DMS53 (cell line): ENCODE measurements at regions not wholly inside any gene's neighbourhood (a gene's known extent, or its start where the extent isn't known, plus 50 kb on each side); places are given as distances from the start of the nearest gene placed in this dataset.

Experiments
- DNase-seq: peaks from one replicate; lab custom pipeline; 2025; lab: John Stamatoyannopoulos, UW

DNA sequence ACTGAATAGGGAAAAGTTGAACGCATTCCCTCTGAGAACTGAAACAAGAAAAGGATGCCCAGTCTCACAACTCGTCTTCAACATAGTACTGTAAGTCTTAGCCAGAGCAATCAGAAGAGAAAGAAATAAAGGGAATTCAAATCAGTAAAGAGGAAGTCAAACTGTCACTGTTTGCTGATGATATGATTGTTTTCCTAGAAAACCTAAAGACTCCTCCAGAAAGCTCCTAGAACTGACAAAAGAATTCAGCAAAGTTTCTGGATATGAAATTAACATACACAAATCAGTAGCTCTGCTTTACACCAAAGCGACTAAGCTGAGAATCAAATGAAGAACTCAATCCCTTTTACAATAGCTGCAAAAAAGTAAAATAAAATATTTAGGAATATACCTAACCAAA lies 471.2 kb upstream of the CNTN5 start:
- no peak for DNase-seq

DNA sequence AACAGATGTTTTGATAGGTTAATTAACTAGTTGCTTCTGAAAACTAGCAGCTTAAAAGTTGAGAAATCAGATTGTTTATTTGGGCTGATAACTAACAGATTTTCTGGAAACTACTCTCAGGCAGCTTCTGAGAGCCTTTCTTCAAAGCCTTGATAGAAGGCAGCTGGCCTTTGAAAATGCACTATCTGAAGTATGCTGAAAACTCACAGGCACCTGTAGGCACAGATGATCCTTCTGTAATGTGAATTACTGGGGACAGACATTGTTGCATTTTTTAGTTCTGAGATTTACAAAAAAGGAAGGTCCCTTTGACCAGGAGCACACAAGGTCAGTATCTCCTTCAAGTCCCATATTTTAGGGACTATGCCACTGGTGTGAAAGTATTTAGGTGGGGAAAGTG lies 460.8 kb upstream of the CNTN5 start:
- DNase-seq, result no peak

DNA sequence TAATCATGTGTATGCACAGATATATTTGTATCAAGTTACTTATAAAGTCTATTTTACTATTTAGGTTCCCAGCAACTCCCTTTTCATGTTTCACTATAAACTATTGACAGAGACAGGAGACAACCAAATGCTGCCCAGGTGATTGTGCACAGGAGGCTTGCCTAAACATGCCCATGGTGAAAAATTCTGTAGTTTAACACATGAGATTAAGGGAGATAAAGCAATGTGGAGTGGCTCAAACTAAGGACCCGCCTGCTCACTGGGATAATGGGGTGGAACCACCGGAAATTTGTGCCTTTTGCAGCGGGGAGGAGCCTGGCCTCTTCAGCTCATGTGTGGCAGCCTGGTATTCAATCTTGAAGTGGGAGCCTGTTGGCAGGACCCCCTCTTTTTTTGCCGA lies 459.5 kb upstream of the CNTN5 start:
- no peak for DNase-seq

DNA sequence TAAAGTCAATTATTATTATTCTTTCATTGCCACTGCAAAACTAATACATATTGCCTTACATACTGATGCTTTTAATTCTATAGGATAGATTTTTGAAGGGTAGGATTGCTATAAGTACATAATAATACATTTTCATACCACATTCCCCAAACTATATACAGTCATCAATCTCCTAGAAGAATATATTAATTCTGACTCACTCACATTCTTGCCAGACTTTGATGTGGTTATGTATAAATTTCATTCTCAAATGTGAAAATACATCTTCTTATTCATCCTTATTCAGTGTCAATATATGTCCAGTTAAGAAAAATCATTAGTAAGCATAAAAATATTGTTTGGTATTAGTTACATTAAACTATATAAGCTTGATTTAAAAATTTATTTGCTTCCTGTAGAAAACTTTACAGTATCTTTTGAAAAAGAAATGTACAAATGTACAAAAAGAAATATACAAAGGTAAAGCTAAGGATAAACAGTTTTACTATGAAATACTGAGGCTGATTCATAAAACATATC lies 458.8 kb upstream of the CNTN5 start:
- no peak for DNase-seq

DNA sequence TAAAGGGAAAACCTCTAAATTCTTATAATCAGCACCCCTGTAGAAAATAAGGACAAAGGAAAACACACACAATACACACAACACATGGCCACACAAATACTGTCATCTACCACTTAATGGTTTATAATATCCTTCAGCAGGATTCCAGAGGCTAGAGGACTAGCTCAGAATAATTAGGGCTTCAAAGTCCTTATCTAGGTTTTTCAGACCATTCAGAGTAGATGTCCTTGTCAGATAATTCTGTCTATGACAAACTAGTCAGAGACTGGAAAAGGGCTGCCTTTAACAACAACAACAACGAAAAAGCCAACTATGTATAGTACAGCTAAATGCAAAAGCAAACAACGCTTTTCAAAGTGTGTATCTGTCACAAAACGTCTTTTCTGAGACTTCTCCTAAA lies 456.5 kb upstream of the CNTN5 start:
- DNase-seq, result no peak

DNA sequence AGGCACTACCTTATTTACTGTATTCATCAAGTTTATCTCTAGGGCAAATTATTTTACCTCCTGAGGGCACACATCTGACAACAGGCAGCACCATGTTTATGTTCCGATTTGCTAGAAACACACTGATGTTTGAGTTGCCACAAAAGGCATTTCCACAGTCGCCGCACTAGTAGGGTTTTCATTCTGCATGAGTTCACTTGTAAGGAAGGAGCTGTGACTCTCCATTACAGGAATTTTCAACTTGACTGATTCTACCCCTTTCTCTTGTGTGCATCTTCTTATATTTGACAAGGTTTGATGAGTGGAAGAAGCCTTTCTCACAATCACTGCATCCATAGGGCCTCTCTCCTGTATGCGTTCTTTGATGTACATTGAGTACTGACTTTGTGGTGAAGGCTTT lies 455.9 kb upstream of the CNTN5 start:
- no peak for DNase-seq

DNA sequence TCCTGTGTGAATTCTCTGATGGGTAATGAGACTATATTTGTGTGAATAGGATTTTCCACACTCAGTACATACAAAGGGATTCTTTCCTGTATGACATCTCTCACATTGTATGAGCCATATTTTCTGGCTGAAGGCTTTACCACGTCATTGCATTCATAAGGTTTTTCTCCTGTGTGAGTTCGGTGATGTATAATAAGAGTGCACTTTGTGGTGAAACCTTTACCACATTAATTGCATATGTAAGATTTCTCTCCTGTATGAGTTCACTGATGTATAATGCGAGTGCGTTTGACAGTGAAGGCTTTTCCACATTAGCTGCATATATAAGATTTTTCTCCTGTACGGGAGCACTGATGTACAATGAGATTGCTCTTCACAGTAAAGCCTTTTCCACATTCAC lies 455.4 kb upstream of the CNTN5 start:
- DNase-seq, result no peak

DNA sequence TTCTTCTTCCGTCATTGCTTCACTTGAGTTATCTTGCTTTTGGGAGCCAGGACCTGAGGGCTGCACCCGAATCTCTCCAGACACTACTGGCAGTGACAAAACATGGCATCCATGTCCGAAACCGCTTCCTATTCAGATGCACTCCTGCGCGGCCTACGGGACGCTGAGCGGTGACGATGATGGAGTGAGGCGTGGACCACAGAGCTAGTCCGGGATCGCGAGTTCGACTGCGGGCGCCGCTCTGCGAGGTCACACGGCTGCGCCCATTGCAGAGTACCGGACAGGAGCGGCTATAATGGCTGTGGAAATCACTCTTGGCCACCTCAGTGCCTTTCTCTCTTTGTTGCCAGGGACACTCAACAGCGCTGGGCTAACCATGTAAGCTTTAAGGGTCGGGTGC lies 453.8 kb upstream of the CNTN5 start:
- DNase-seq, result no peak

DNA sequence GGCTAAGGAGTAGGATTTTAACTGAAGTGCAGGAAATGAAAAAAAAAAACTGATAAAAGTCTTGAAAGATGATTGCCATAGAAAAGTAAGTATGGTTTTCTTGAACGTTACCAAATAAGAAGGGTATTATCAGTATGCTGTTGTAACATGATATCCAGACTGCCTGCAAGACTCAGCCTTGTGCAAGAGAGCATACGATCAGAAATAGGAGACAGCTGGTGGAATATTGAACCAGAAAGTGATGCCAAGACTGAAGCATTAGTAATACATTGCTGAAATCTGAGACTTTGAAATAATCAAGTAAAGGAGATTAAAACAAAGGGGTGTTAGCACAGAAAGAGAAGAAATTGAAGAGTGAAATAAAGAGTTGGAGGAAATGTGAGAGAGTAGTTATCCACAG lies 452.7 kb upstream of the CNTN5 start:
- peak; percentile 10 for DNase-seq

DNA sequence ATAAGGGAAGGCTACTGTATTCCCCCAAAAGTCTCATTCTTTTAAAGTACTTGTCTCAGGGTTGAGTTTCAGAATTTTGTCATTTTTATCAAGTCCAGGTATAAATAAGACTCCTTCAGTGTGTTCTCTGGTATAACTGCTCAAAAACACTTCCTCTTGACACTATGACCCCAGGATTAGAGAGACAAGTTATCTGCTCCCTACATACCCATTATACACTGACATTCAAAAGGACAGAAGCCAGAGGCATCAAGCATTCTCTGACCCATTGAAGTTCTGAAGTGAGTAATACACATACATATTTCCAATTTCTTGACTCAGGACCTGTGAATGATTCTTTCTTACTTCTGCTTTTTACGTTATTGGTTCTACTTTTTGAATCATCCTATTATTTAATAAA lies 447.8 kb upstream of the CNTN5 start:
- DNase-seq, result no peak

DNA sequence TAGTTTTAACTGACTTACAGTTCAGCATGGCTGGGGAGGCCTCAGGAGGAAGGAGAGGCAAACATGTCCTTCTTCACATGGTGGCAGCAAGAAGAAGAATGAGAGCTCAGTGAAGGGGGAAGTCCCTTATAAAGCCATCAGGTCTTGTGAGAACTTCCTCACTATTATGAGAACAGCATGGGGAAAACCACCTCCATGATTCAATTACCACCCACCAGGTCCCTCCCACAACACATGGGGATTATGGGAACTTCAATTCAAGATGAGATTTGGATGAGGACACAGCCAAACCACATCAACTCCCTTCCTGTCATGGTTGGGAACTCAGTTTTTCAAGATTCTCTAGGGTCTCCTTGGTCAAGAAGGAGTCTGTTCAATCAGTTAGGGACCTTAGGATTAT lies 432.9 kb upstream of the CNTN5 start:
- DNase-seq, result no peak

DNA sequence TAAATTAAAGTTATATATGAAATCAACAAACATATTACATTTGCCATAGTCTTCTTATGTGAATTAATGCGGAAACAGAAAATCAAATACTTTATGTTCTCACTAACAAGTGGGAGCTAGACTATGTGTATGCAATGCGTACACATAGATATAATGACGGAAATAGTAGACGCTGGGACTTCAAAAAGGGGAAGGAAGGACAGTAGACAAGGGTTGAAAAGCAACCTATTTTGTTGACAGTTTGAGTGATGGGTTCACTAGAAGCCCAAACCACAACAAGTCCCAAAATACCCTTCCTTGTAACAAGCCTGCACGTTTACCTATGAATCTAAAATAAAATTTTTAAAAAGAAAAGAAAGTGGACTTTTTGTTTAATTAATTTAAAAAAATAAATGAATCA lies 430.8 kb upstream of the CNTN5 start:
- no peak for DNase-seq

DNA sequence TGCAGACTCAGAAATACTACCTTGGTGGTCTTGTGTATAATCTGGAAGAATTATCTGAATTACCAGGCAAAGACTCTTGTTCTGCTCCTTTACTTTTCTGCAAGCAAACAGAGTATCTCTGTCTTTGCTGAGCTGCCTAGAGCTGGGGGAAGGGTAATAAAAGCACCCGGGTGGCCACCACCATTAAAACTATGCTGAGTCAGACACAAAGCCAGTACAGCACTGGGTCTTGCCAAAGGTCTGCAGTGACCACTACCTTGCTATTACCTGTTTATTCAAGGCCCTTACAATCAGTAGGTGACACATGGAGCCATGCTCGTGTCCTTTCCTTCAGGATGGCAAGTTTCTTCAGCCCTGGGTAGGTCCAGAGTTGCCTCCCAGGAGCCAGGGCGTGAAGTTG lies 420.6 kb upstream of the CNTN5 start:
- DNase-seq, result no peak

DNA sequence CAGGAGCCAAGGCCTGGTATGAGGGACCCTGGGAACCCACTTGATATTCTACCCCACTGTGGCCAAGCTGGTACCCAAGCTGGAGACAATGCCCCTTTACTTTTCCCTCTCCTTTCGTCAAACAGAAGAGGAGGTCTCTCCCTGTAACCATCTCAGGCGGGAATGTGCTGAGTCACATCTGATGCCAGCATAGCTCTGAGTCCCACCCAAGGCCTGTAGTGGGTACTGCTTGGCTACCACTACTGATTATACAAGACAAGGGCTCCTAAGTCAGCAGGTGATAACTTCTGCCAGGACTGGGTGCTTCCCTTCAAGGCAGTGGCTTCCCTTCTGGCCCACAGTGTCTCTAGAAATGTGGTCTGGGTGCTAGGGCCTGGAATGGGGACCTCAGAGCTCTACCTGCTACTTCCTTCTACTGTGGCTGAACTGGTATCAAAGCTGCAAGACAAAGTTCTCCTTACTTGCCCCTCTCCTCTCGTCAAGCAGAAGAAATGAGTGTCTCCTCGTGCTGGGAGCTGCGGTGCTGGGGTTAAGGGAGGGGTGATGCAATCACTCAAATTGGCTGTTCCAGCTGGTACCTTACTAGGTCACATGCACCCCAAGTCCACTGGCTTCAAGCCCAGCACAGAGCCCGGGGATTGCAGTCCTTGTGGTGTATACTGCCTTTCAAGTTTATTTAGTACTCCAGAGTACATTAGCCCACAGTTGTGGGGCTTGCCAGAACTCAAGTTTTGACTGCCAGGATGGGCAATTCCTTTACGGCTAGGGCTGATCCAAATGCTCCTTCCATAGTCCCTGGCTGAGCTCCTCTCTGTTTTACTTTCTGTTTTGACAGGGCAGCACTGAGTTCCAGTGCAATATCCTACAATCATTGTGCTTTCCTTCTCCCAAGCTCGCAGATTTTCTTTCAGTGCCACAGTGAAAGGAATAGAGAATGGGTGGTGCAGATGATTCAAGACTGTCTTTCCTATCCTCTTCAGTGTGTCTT lies 419.7 kb upstream of the CNTN5 start:
- no peak for DNase-seq

DNA sequence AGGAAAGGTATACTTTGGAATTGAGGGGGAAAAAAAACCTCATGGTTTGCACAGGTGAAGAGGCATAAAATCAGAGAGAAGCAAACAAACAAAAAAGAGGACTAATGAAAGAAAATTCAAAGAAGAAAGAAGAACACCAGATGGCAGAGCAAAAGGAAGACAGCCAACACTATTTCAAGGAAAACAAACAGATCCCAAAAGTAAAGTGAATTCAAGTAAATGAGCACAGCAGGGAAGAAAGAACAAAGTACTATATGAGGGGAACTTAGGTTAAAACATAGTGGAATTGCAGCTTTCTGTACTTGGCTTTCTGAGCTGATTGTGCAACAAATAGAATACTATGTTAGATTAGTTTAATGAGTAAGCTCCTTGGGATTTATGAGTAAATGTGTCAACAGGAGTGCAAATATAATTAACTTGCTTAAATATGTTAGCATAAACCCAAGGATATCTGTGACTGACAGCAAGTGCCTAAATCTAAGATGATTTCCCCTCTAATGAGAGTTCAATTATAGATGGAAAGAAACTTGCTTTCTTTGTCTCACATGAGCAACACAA lies 404.6 kb upstream of the CNTN5 start:
- no peak for DNase-seq

DNA sequence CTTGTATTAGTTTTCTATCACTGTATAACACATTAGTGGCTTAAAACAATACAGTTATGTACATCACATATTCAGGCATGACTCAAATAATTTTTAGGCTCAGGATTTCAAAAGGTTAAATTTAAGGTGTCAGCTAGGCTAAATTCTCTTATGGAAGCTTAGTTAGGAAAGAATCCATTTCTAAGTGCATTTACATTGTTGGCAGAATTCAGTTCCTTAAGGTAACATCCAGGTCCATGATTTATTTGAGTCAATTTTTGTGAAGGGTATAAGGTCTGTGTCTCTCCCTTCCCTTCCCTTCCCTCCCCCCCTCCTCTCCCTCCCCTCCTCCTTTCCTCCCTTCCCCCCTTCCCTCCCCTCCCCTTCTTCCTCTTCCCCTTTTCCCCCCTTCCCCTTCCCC lies 399.0 kb upstream of the CNTN5 start:
- no peak for DNase-seq

DNA sequence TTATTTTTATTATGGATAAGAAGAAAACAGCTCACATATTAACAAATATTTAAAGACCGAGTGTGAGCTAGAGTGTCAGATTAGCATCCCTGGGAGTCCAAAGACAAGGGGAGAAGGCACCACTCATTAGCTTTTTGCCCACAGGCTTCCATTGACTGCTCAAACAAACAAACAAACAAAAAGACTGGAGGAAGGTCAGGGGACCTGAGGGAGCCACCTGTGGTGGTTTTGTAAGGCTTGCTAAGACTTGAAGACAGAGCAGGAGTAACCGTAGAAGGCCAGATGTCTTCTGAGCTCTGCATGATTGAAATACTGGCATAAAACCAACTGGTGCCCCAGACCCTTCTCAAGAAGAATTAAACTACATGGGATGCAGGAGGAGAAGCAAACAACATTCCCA lies 395.2 kb upstream of the CNTN5 start:
- no peak for DNase-seq

DNA sequence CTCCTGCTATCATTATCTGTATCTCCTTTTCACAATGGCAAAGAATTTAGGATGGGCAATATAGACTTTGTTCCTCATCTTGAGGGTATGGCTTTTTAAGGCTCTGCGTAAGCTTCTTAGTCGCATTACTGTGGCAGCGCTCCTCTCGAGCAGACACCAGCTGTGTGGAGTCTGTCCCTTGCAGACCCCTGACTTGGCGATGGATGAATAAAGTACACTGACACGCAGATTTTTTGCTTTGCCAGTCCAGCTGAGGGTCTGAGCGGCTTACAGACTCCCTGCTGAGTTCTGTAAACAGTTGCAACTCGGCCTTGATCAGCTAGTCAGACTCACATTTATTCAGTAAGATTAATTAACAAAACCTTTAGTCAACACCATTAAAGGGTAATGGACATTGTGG lies 390.0 kb upstream of the CNTN5 start:
- DNase-seq, result no peak

DNA sequence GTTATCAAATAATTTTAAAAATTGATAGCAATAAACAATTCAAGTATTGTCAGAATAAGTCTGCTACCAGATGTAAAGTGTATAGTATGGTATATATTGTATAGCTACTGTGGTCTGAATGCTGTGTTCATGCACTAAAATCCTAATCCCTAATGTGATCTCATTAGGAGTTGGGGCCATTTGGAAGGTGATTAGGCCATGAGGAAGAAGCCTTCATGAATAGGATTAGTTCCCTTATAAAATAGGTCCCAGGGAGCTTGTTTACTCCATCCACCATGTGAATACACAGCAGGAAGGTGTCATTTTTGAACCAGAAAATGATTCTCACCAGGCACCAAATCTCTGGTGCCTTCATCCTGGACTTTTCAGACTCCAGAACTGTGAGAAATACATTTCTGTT lies 363.0 kb upstream of the CNTN5 start:
- DNase-seq, result no peak

DNA sequence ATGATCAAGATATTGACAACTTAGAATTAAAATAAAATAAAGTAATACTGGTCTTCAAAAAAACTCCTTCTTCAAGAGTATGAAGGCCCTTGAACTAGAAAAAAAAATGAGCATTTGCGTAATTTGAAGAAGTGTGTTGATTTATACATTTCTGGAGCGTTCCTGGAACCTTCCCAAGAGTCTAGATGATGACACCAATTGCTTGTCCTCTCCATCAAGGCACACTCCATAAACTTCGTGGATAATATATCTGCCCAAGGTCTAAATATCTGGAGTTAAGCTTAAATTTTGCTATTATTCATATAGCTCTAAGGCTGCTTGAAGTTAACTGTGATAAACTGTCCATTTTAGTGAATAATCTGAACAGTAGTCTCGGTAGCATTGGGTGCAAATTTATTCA lies 361.3 kb upstream of the CNTN5 start:
- no peak for DNase-seq

DNA sequence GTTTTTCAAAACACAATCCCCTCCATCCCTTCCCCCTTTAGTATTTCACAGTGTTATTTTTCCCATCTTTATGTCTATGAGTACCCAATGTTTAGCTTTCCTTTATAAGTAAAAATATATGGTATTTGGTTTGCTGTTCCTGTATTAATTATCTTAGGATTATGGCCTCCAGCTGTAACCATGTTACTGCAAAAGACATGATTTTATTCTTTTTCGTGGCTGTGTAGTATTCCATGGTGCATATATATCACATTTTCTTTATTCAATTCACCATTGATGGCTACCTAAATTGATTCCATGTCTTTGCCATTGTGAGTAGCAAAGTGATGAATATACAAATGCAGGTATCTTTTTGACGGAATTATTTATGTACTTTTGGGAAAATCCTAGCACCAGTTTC lies 346.4 kb upstream of the CNTN5 start:
- no peak for DNase-seq

DNA sequence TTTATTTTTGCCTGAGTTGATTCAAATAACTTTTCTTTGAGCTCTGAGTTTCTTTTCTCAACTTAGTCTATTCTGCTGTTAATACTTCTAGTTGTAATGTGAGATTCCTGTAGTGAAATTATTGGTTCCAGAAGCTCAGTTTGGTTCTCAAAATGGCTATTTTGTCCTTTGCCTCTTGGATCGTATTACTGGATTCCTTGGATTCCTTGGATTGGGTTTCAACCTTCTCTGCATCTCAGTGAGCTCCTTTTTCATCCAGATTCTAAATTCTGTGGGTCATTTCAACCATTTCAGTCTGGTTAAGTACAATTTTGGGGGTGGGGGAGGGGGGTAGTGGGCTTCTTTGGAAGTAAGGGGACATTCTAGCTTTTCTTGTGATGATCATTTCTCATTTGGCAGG lies 341.1 kb upstream of the CNTN5 start:
- DNase-seq, result no peak

DNA sequence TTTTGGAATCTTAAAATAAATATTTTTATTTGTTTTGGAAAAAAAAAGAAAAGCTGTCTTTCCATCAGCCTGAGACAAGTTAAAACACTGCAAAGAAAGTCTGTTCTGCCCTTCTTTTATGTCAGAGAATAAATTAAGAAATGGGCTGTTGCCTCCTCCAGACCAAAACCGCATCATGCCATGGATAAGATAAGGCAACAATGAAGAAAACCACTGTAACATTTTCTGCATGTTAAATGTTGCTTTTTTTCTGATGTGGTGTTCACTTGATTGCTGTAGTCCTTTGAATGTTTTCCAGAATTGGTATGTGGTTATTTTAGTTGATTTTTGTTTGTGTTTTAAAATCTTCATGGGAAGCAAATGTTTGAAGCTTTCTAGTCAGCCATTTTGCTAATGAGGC lies 319.2 kb upstream of the CNTN5 start:
- DNase-seq, result no peak
